Smooth muscle cell (in vitro differentiated cells): ENCODE measurements at regions not wholly inside any gene's neighbourhood (a gene's known extent, or its start where the extent isn't known, plus 50 kb on each side); places are given as distances from the start of the nearest gene placed in this dataset.
A peak's percentile ranks its signal among the peaks of the same experiment; 100 is the strongest.

Experiments used
- DNase-seq: peaks from one replicate; lab custom pipeline; 2025; ENCODE audit not compliant: unreplicated experiment; lab: John Stamatoyannopoulos, UW
- H2AFZ ChIP-seq: fragments of 200-600 bp; sonication (generic); 2 replicates; pipeline ENCODE4 v1.6.0; 2016; ENCODE audit warnings: antibody characterized with exemption, low read depth, mild to moderate bottlenecking
- H3F3A ChIP-seq: fragments of 200-600 bp; sonication (generic); 2 replicates; pipeline ENCODE4 v1.6.0; 2017; ENCODE audit warnings: antibody characterized with exemption, low read depth
- H3K27ac ChIP-seq: fragments of 200-600 bp; sonication (generic); 2 replicates; pipeline ENCODE4 v1.5.1; 2016; ENCODE audit warnings: low read depth, mild to moderate bottlenecking
- H3K27me3 ChIP-seq: fragments of 200-600 bp; sonication (generic); 2 replicates; pipeline ENCODE4 v1.6.1; 2016; ENCODE audit warnings: low read depth, mild to moderate bottlenecking
- H3K36me3 ChIP-seq: fragments of 200-600 bp; sonication (generic); 2 replicates; pipeline ENCODE4 v1.5.1; 2016; ENCODE audit warnings: low read depth
- H3K4me1 ChIP-seq: fragments of 200-600 bp; sonication (generic); 2 replicates; pipeline ENCODE4 v1.5.1; 2016; ENCODE audit warnings: low read depth
- H3K4me2 ChIP-seq: fragments of 200-600 bp; sonication (generic); 2 replicates; pipeline ENCODE4 v1.6.0; 2016; ENCODE audit warnings: mild to moderate bottlenecking
- H3K4me3 ChIP-seq: fragments of 200-600 bp; sonication (generic); 2 replicates; pipeline ENCODE4 v1.5.1; 2016; ENCODE audit warnings: mild to moderate bottlenecking
- H3K79me2 ChIP-seq: fragments of 200-600 bp; sonication (generic); 2 replicates; pipeline ENCODE4 v1.6.0; 2016; ENCODE audit warnings: low read depth, mild to moderate bottlenecking
- H3K9ac ChIP-seq: fragments of 200-600 bp; sonication (generic); 2 replicates; pipeline ENCODE4 v1.6.0; 2016; ENCODE audit warnings: low read depth
- H3K9me3 ChIP-seq: fragments of 200-600 bp; sonication (generic); replicated peaks from 2 replicates; pipeline ENCODE4 v1.5.1; 2016; ENCODE audit warnings: low read depth
- H4K20me1 ChIP-seq: fragments of 200-600 bp; sonication (generic); 2 replicates; pipeline ENCODE4 v1.6.0; 2016; ENCODE audit warnings: low read depth
- WGBS: methylation state at CpG from one replicate; pipeline ENCODE4 v1.1.7; 2016; ENCODE audit warnings: low lambda C conversion rate; 5-methylcytosine and 5-hydroxymethylcytosine counted together
- TF ChIP-seq, protein P1 (sequence below): fragments of 200-600 bp; sonication (generic); IDR thresholded peaks from 2 replicates; pipeline ENCODE4 v1.5.1; 2017; ENCODE audit warnings: borderline replicate concordance, mild to moderate bottlenecking, antibody characterized with exemption; ENCODE audit not compliant: insufficient read depth, poor library complexity, severe bottlenecking

DNA sequence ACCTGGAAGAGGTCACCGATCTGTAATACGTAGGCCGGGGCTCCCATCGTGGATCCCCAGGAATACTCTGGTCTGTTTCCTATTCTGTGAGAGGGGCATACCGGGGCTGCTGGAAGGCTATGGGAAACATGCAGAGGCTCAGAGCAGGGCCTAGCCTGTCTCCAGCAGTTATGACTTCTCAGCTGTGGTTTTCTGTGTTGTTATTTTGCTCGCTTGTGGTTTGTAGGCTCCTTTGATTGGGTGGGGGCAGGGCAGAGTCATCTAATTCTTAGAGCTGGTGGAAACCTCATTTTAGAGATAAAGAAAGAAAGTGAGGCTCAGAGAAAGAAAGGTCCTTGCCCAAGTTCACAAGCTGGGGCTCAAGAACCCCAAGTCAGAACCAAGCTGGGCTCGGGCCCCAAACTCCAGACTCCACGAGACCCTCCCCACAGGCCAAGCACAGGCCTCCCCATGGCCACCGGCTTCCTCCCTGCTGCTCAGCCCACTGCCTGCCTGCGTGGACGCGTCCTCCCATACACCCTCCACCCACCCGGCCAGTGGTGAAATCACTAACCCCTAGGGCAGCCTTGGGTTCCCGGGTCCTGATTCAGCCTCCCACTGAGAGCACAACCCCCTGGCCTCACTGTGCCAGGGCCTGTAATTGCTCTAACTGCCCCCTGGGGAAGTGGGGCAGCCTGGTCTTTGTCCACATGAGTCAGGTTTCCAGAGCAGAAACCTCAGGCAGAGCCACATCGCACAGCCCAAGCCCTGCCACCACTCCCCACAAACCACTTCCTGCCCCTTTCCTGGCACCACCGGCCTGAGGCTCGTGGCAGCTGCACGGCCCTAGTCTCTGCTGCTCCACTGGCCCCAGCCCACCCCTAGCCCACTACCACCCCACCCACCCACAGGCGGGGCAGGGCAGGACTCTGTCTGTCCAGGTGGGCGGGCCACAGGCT is 270.8 kb downstream of the UACA start:
- H3K9ac ChIP-seq, result peak overlapping the region; percentile 30
- H3K4me2 ChIP-seq, result peak overlapping the region; percentile 46
- H3F3A ChIP-seq, result peaks cover 24% of the 10 kb centered on the region
- H3K79me2 ChIP-seq, result no peaks in the 10 kb centered on the region
- no peaks in the 10 kb centered on the region for H3K36me3 ChIP-seq
- no peaks in the 10 kb centered on the region for H3K9me3 ChIP-seq
- TF ChIP-seq, protein P1, sequence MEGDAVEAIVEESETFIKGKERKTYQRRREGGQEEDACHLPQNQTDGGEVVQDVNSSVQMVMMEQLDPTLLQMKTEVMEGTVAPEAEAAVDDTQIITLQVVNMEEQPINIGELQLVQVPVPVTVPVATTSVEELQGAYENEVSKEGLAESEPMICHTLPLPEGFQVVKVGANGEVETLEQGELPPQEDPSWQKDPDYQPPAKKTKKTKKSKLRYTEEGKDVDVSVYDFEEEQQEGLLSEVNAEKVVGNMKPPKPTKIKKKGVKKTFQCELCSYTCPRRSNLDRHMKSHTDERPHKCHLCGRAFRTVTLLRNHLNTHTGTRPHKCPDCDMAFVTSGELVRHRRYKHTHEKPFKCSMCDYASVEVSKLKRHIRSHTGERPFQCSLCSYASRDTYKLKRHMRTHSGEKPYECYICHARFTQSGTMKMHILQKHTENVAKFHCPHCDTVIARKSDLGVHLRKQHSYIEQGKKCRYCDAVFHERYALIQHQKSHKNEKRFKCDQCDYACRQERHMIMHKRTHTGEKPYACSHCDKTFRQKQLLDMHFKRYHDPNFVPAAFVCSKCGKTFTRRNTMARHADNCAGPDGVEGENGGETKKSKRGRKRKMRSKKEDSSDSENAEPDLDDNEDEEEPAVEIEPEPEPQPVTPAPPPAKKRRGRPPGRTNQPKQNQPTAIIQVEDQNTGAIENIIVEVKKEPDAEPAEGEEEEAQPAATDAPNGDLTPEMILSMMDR, result no peak
- H3K4me3 ChIP-seq, result no peak overlapping the region
- H3K4me1 ChIP-seq, result peaks cover 19% of the 10 kb centered on the region
- H3K27ac ChIP-seq, result peak overlapping the region; percentile 95
- H3K27me3 ChIP-seq, result no peaks in the 10 kb centered on the region
- H2AFZ ChIP-seq, result no peak overlapping the region
- peak; percentile 78 for DNase-seq
- 22% methylated on average over 20 of the region's 20 CpGs for WGBS
- no peaks in the 10 kb centered on the region for H4K20me1 ChIP-seq

DNA sequence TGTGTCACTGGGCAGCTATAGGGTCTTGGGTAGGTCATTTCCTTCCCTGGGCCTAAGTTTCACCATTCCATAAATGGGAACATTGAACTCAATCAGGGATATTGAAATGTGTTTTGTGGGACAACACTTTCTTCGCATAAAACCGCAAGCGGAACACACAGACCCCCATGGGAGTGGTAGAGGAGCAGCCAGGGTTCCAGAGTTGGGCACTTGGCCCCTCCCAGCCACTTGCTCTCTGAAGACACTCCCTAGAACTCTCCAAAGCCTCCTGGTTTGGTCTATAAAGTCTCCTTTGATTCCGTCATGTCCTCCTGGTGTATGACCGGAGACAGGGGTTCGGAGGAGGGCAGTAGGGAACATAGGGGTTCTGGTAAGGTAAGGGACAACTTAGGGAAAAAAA is 271.7 kb downstream of the UACA start:
- WGBS, result 96% methylated on average over 6 of the region's 6 CpGs
- H3K27ac ChIP-seq, result peak overlapping the region; percentile 95
- H3K9me3 ChIP-seq, result no peaks in the 10 kb centered on the region
- H3K27me3 ChIP-seq, result no peaks in the 10 kb centered on the region
- no peak overlapping the region for H2AFZ ChIP-seq
- H3K79me2 ChIP-seq, result no peaks in the 10 kb centered on the region
- no peaks in the 10 kb centered on the region for H3K36me3 ChIP-seq
- H4K20me1 ChIP-seq, result no peaks in the 10 kb centered on the region
- H3K9ac ChIP-seq, result no peak overlapping the region
- H3K4me3 ChIP-seq, result no peak overlapping the region
- TF ChIP-seq, protein P1, result no peak
- H3K4me2 ChIP-seq, result peak overlapping the region; percentile 46
- peaks cover 24% of the 10 kb centered on the region for H3F3A ChIP-seq
- no peak for DNase-seq
- peaks cover 19% of the 10 kb centered on the region for H3K4me1 ChIP-seq

DNA sequence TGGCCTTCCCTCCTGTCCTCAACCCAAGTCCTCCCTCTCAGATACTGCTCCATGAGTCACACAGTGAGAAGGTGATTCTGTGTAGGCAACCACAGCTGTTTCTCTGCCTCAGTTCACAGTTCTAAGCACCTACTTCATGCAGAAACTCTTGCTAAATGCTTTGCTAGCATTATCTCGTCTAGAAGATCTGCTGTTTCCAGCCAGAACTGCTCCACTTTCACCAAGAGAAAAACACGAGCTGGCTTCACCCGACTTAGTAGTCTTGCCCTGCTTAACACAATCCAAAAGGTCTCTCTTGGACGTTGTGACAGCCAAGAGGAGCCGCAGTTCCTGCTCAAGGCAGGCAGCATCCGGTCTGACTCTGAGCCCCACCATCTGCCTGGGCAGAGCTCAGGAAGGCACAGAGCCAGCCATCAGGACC is 272.1 kb downstream of the UACA start:
- WGBS, result 39% methylated on average over 6 of the region's 6 CpGs
- peak overlapping the region; percentile 95 for H3K27ac ChIP-seq
- peaks cover 24% of the 10 kb centered on the region for H3F3A ChIP-seq
- DNase-seq, result no peak
- H3K4me3 ChIP-seq, result no peak overlapping the region
- peaks cover 19% of the 10 kb centered on the region for H3K4me1 ChIP-seq
- no peak overlapping the region for H2AFZ ChIP-seq
- TF ChIP-seq, protein P1, result no peak
- H3K4me2 ChIP-seq, result peak overlapping the region; percentile 46
- no peak overlapping the region for H3K9ac ChIP-seq
- no peaks in the 10 kb centered on the region for H3K9me3 ChIP-seq
- no peaks in the 10 kb centered on the region for H4K20me1 ChIP-seq
- H3K36me3 ChIP-seq, result no peaks in the 10 kb centered on the region
- H3K27me3 ChIP-seq, result no peaks in the 10 kb centered on the region
- H3K79me2 ChIP-seq, result no peaks in the 10 kb centered on the region

DNA sequence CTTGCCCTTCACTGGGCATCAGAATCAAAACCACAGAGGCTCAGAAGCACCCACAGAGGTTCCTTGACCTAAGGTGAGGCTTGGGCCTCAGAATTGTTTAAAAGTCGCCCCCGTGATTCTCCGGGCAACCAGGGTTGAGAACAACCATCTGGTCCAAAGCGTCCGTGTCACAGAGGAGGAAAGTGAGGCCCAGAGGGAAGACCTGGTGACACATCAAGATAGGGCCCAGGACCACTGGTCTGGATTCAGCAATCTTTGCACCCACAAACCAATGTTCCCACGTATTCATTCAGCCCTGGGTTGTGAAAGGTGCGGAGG is 272.6 kb downstream of the UACA start:
- Histone ChIP-seq H3K79me2 (no peaks in the 10 kb centered on the region), H3K4me1 (peaks cover 18% of the 10 kb centered on the region), H3K27ac (no peak overlapping the region), H3K36me3 (no peaks in the 10 kb centered on the region), H4K20me1 (no peaks in the 10 kb centered on the region), H3K9me3 (no peaks in the 10 kb centered on the region), H3K9ac (no peak overlapping the region), H3K4me3 (no peak overlapping the region), H3K4me2 (no peak overlapping the region), H3F3A (peaks cover 23% of the 10 kb centered on the region), H2AFZ (no peak overlapping the region), H3K27me3 (no peaks in the 10 kb centered on the region)
- TF ChIP-seq, protein P1, result no peak
- 60% methylated on average over 7 of the region's 7 CpGs for WGBS
- DNase-seq, result no peak
